ENCODE measurements at regions not wholly inside any gene's neighbourhood (a gene's known extent, or its start where the extent isn't known, plus 50 kb on each side); places are given as distances from the start of the nearest gene placed in this dataset.

DNA sequence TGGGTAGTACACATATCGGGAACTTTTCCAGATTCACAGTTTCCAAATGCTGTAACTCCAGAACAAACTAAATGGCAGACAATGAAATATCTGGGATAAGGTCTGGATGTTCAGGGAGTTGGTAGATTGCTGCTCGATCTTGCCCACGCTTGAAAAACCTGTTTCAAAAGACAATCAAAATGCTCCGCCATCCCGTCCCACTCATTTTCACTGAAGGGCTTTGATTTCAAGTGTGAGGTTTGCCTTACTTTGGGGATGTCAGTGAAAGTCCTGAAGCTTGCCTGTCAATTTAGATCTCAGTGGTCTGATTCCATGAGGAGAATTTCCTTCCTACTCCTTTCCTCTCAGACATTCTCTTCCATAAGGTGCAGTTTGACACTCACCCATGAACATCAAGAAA is 236.3 kb upstream of the KCNK2 start:
- TF ChIP-seq, protein P1, sequence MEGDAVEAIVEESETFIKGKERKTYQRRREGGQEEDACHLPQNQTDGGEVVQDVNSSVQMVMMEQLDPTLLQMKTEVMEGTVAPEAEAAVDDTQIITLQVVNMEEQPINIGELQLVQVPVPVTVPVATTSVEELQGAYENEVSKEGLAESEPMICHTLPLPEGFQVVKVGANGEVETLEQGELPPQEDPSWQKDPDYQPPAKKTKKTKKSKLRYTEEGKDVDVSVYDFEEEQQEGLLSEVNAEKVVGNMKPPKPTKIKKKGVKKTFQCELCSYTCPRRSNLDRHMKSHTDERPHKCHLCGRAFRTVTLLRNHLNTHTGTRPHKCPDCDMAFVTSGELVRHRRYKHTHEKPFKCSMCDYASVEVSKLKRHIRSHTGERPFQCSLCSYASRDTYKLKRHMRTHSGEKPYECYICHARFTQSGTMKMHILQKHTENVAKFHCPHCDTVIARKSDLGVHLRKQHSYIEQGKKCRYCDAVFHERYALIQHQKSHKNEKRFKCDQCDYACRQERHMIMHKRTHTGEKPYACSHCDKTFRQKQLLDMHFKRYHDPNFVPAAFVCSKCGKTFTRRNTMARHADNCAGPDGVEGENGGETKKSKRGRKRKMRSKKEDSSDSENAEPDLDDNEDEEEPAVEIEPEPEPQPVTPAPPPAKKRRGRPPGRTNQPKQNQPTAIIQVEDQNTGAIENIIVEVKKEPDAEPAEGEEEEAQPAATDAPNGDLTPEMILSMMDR (IDR thresholded peaks at IDR 0.05) = no peak
- no peak for TF ChIP-seq POLR2A (IDR thresholded peaks at IDR 0.05)

Measured in heart left ventricle (tissue), 13 donors.